GM10248 (cell line): ENCODE measurements at regions not wholly inside any gene's neighbourhood (a gene's known extent, or its start where the extent isn't known, plus 50 kb on each side); places are given as distances from the start of the nearest gene placed in this dataset.

Experiments used
- CTCF ChIA-PET: fragments of 300-600 bp; sonication (Branson Sonifier 250); formaldehyde crosslinking; extraction: SDS; loops from one replicate; lab custom pipeline; 2021; ENCODE audit warnings: antibody characterized with exemption; lab: Yijun Ruan, JAX
- POLR2A ChIA-PET: fragments of 350-650 bp; sonication (Branson Sonifier 250); formaldehyde crosslinking; extraction: SDS; loops from one replicate; lab custom pipeline; 2020; ENCODE audit warnings: antibody characterized with exemption; lab: Yijun Ruan, JAX
- DNase-seq: peaks from one replicate; pipeline ENCODE4 v3.0.0; 2012; ENCODE audit errors: extremely low spot score
- TF ChIP-seq, protein P1 (sequence below): IDR thresholded peaks from 2 replicates; pipeline ENCODE4 v1.5.1; 2012; ENCODE audit warnings: mild to moderate bottlenecking, low read depth; ENCODE audit errors: extremely low read depth, missing control alignments, control extremely low read depth

DNA sequence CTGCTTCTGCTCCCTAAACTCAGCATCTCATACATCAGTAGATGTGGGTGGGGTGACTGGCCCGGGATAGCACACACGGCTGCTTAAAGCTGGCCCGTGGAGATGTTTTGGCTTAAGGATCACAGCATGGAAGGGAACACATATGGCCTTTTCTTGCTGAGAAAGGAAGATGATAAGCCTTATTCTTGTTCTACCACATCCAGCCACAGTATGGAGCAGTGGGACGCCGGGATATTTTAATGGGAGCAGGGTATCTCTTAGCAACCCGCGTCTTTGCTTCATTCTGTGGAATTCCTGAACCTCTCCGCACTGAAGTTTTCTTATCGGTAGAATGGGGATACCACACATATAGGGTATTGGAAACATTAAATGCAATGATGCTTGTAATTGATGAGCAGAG lies 94.1 kb upstream of the PROK2 start:
- POLR2A ChIA-PET: no interaction called here
- no peak for DNase-seq
- CTCF ChIA-PET: interaction anchor here (1.1 to 1.8 kb wide), 4 partner anchors 10 to 260 kb away, joined by 3 to 9 read pairs (median 3); no protein-coding TSS in a partner anchor
- TF ChIP-seq, protein P1, sequence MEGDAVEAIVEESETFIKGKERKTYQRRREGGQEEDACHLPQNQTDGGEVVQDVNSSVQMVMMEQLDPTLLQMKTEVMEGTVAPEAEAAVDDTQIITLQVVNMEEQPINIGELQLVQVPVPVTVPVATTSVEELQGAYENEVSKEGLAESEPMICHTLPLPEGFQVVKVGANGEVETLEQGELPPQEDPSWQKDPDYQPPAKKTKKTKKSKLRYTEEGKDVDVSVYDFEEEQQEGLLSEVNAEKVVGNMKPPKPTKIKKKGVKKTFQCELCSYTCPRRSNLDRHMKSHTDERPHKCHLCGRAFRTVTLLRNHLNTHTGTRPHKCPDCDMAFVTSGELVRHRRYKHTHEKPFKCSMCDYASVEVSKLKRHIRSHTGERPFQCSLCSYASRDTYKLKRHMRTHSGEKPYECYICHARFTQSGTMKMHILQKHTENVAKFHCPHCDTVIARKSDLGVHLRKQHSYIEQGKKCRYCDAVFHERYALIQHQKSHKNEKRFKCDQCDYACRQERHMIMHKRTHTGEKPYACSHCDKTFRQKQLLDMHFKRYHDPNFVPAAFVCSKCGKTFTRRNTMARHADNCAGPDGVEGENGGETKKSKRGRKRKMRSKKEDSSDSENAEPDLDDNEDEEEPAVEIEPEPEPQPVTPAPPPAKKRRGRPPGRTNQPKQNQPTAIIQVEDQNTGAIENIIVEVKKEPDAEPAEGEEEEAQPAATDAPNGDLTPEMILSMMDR: no peak

DNA sequence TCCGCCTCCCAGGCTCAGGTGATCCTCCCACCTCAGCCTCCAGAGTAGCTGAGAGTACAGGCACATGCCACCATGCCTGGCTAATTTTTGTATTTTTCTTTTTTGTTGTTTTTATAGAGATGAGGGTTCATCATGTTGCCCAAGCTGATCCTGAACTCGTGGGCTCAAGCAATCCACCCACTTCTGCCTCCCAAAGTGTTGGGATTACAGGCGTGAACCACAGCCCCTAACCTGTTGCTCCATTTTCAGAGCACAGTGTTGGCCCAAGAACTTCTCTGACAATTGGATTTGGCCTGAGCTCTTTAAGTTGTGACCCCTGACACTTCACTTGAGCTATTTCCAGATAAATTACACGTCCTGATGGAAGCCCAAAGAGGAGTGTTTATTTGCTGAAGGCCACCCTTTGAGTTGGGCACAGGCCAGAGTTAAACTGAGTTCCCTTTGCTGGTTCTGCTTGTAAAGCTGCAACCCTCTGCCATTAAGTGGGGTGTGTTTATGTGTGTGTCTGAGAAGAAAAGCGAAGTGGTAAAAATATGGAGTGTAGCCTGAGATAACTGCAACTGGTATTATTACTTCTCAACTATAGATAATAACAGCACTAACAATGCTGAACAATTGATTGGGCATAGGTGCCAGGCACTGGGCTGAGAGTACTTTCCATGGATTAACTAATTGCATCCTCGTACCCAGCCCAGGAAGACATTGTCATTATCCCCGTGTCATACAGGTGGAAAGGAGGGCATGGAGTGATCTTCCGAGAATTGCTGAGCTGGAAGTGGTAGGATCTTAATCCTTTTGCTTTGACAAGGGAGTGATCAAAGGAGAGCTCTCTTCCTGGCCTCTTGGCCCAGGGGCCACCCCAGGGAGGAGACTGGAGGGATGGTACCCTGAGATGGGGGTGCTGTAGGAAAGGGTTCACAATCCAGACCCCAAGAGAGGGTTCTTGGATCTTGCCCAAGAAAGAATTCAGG lies 91.5 kb upstream of the PROK2 start:
- ChIA-PET POLR2A (no interaction called here), CTCF (interaction anchor here (0.7 to 3.9 kb wide), 68 partner anchors 8 to 1805 kb away, joined by 3 to 28 read pairs (median 4); no protein-coding TSS in a partner anchor)
- TF ChIP-seq, protein P1: no peak
- no peak for DNase-seq

DNA sequence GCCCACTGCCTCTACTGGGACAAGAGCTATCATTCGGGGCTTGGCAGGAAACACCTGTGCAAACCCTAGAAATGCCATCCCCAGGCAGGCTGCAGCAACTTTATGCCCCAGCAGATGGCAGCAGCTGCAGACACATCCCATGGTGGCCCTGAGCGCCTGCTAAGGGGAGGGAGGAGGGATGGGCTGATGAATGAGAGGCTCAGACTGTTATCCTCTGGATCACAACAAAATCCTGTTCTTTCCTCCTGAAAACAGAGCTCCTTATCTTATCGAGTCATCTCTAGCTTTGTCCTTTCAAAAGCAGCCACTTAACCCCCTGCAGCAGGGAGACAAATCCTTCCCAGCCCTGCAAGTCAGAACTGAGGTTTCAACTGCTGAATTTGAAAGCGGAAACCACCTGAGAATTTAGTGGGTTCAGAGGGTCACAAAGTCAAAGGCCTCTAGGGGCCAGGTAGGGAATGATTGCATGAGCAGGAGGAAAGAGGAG lies 90.6 kb upstream of the PROK2 start:
- POLR2A ChIA-PET: no interaction called here
- CTCF ChIA-PET: interaction anchor here (0.6 to 3.9 kb wide), 84 partner anchors 9 to 1805 kb away, joined by 3 to 28 read pairs (median 4); no protein-coding TSS in a partner anchor

DNA sequence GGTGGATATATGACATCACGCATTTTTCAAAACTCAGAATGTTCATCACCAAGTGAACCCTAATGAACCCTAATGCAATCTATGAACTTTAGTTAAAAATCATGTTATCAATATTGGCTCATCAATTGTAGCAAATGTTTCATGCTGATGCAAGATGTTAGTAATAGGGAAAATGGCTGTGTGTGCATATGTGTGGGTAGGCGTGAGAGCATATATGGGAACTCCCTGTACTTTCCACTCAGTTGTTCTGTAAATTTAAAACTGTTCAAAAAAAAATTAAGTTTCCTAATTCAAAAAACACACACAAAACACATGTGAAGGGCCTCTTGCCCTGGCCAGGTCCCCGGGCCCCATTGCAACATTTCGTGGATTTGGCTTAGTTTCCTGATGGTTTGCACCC lies 89.7 kb upstream of the PROK2 start:
- POLR2A ChIA-PET: no interaction called here
- CTCF ChIA-PET: interaction anchor here (0.6 to 3.9 kb wide), 62 partner anchors 10 to 1804 kb away, joined by 3 to 28 read pairs (median 4); no protein-coding TSS in a partner anchor
- TF ChIP-seq, protein P1: no peak
- DNase-seq: no peak

More for the DNA sequence above, 90.6 kb upstream of the PROK2 start:
- TF ChIP-seq, protein P1: peak; percentile 93
- DNase-seq: peak; percentile 75

DNA sequence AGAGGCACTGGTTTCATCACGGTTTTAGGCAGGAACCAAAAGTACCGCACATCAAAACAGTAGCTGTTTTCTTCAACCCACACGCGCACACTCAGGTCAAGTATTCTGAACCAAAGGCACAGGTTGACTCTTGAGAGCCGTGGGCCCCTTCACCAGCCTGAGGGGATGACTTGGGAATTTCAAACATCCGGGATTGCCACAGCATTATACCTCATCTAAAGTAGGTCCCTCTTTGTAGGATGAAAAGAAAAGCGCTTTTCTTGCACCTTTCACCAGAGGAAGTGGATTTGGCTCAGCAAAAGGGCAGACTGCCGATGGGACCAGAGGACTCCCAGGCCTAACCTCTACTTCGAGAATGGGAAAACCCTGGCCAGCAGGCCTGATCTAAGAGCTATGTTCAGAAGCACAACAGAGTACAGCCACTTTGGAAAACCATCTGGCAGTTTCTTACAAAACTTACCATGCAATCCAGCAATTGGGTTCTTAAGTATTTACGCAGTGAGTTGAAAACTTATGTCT lies 88.2 kb upstream of the PROK2 start:
- DNase-seq: no peak
- CTCF ChIA-PET: interaction anchor here (1.1 to 3.9 kb wide), 9 partner anchors 9 to 949 kb away, joined by 3 to 28 read pairs (median 7); no protein-coding TSS in a partner anchor
- POLR2A ChIA-PET: no interaction called here
- TF ChIP-seq, protein P1: no peak

DNA sequence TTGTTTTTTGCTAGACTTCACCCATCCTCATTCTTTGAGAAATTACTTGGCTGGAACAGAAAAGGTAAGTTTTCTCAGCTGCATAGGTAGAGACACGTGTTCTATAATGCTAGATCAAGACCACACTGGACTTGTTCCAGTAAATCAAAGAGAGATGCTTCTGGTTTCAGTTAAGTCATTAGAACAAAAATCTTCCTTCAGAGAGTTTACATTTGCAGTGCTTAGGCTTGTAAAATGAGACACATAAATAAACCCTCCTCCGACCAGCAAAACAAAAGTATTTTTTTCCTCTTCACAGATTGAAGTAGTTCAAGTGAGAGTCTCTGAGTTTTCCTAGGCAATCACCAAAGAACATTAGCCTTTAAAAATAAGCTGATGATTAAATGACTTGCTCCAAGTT lies 87.3 kb upstream of the PROK2 start:
- no peak for DNase-seq
- CTCF ChIA-PET: interaction anchor here (1.1 to 2.1 kb wide), 3 partner anchors 8 to 12 kb away, joined by 3 to 9 read pairs (median 6); no protein-coding TSS in a partner anchor
- TF ChIP-seq, protein P1: no peak

More for the DNA sequence above, 87.3 kb upstream of the PROK2 start:
- POLR2A ChIA-PET: no interaction called here
